IPS DF 19.7 (cell line): ENCODE measurements at regions not wholly inside any gene's neighbourhood (a gene's known extent, or its start where the extent isn't known, plus 50 kb on each side); places are given as distances from the start of the nearest gene placed in this dataset.

Source experiments
- DNase-seq: peaks from one replicate; pipeline ENCODE4 v3.0.0-alpha.2; 2013; ENCODE audit warnings: low read depth, low spot score

DNA sequence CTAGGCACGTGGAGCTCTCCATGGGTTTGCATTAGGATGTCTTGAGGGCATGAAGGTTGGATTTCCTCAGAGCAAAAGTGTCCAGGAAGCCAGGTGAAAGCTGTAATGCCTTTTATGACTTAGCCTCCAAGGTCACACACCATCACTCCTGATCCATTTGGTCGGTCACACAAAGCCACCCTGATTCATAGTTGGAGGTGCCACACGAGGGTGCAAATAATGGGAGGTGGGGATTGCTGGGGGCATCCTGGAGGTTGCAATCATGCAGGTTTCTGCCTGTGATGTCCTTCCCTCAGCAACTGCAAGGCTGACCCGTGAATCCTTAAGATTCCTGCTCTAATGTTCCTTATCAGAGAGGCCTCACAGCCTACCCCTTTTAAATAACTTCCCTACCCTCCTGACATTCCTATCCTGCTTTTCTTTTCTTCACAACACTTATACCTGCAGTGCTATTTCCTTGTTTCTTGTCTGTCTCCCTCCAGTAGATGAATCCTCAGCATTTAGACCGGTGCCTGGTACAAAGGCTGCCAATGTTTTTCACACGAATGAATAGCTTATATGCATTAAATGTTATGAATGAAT lies 97.1 kb downstream of the LIPG start:
- DNase-seq, result no peak

DNA sequence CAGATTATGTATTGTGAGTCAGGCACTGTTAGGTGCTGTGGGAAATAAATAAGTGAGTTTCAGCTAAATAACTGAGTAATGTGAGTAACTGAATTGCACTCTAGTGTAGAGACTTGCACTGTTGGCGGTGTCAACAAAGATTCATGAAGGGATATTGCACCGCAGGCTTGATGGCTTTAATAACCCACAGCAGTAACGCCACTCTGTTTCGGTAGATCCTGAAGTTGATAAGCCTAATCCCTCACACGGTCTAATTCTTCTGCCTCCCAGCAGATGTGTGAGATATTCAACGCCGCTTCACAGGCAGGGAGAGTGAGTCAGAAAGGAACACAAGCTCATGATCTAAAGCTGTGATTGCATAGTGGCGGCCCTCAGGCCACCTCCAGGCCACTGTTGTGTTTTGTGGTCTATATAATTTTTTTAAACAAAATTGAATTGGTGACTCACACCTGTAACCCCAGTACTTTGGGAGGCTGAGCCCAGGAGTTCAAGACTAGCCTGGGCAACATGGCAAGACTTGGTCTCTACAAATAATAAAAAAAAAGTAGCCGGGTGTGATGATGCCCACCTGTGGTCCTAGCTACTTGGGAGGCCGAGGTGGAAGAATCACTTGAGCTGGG lies 94.3 kb downstream of the LIPG start:
- DNase-seq, result no peak

DNA sequence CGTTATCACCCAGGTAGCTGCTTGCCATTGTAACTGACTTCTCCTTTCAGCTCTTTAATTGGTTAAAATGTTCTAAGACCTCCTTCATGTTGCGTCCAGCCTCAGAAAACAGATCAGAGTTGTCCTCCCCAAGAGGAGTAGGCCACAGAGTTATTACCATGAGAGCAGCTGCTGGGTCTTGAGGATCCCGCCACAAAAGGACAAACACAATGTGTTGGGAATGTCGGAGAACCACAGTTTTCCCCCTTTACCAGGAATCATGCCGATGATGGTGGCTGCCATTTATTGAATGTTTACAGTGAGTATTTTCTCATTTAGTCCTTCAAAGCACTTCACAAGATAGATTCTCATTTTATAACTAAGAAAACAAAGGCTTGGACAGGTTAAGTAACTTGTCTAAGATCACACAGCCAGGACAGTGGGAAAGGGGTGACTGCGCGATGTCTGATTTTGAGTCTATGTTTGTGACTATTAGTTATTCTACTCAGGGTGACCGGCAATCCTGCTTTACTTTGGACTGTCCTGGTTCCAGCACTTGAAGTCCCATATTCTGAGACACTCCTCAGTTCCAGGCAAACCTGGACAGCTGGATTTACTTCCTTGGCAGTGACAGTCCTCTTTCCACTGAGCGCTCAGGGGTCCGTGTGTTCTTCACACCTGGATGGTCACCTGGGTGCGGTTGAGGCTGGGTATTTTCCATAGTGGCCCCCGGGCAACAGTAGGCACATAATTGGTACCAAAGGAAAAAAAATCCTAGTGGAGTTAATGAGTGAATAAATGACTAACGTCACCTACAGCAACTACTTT lies 93.6 kb downstream of the LIPG start:
- no peak for DNase-seq

DNA sequence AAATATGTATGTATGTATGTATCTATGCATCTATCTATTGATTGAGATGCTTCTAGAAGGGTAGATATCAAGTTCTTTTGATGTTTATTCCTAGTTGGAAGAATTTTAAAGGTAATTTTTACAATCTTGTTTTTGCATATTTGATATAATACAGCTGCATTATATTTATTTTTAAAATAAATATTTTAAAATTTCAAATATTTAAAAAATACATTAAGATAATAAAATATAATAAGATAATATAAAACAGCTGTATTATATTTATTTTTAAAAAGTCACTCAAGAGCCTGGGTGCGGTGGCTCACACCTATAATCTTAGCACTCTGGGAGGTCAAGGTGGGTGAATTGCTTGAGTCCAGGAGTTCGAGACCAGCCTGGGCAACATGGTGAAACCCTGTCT lies 92.5 kb downstream of the LIPG start:
- no peak for DNase-seq

DNA sequence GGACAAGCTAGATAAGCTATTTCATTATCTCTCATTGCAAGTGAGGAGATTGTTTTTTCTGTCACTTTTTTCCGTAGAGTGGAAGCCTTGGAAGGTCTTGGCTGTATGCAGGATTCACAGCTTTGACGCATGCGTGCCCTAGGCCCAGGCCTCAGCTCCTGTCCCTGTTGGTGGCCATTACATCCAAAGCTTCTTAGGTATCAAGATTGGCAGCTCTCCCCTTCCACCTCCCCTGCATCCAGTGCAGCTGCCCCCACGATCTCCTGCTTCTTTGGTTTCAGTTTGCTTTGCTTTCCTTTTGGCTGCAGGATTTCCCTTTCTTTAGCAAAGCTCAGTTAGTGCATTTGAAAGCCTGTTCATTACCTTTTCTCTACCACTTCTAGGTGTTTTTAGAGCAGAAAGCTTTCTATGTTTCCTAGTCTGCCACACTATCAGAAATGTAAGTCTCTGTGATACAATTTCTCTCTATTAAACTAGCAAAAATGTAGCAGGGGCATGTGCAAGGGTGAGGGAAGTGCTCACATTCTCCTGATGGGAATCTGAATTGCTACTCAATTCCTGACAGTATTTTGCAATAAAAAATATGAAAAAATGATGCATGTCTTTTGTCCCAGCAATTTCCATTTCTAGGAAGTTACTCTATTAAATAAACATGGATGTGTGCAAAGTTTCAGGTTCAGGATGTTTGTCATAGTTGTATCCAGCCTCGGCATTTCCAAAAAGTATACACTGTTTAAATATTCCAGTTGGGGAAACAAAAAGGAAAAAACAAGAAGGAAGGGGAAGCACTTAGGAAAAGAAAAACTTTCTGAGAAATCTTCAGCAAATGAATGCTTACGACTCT lies 91.2 kb downstream of the LIPG start:
- DNase-seq, result no peak

DNA sequence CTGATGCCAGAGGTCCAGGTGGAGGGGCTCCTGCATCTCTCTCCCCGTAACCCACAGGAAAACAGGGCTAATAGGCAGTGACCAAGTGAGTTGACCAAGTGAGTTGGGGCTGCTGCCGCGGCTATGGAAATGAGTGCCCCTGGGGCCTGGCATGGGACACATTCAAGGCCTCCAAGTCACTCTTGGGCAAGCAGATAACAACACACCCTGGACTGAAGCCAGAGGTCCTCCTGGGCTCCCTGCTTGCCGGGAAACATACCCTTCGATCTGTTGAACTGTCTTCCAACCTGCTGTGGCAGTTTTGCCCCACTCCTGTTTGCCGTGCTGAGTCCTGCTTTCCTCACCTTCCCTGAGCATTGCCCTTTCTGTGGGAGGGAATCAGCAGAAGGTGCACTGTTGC lies 89.2 kb downstream of the LIPG start:
- no peak for DNase-seq

DNA sequence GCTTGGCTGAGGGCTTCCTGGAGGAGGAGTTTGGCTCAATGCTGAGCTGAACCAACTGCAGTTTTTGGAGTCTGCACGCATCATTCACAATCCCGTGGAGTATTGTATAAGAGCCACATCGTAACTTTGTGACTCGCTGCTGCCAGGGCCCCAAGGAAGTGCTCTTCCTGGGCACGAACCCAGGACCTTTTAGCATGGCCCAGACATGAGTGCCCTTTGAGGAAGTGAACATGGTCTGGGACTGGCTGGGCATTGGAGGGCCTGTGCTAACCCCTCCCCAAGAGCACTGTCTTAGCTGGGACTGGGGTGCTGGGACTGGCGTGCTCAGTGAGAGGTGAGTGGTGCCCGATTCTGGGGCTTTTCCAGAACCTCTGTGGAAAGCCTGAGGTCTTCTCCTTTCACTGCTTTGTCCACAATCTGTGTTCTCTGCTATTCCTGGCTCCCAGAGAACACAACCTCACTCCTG lies 88.6 kb downstream of the LIPG start:
- DNase-seq, result no peak

DNA sequence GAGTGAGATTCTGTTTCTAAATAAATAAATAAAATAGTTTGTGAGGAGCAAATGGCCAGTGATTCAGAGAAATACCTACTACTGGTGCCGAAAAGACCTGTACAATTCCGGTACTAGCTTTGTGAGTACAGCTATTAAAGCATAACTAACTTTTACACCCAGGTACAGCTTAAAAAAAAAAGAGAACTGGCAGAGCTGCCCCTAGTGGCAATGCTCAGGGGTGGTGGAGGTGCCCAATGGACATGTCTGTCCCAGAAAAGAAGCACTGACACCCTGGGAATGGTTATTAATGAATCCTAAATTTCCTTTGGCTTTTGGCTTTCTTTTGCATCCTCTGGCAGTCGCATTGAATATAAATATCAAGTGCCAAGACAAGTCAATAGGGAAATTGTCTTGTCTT lies 87.0 kb downstream of the LIPG start:
- no peak for DNase-seq
